ENCODE measurements at regions not wholly inside any gene's neighbourhood (a gene's known extent, or its start where the extent isn't known, plus 50 kb on each side); places are given as distances from the start of the nearest gene placed in this dataset.

DNA sequence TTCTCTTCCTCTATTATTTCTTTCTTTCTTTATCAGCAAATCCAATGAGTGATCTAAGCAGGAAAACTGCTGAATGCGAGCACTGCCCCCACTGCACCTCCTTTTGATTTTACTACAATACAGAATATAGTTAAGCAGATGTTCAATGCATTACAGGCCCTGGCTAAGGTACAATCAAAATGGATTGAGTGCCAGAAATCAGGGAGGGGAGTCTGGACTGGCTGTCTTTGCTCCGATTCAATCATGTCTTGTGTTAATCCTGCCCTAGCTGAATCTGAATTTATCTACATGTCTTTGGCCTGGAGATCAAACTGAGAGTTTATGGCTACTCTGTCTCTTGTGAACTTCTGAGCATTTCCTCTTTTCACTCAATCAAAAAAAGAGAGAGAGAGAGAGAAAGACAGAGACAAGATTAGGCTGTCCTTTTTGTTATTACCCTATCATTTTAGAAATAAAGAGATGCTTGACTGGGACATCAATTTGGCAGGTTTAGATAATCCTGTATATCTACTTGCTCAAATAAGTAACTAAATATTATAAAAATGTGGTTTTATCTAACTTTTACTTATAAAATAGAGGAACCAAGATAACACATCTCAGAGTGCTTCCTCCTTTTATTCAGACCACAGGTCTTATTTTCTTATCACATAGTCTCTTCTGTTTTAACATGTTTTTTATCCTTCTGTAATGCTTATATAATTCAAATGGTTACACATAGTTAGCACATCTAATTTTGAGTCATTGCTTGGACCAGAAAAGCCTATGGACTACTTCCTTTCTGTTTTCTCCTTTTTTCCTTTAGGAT lies 656.2 kb downstream of the KCNJ2 start:
- Histone ChIP-seq H3K4me1 (ENCODE audit: control insufficient read depth, insufficient read depth, low read length) (no peaks in the 10 kb centered on the region), H2AK5ac (ENCODE audit: low read depth, low read length) (no peak overlapping the region), H3K36me3 (ENCODE audit: control insufficient read depth, insufficient read depth, low read length) (no peaks in the 10 kb centered on the region), H3K27ac (ENCODE audit: insufficient read depth, low read length) (no peak overlapping the region), H3K14ac (replicated peaks; ENCODE audit: low read depth, low read length) (no peak overlapping the region), H3K56ac (ENCODE audit: extremely low read depth, insufficient read depth, low read length) (no peak overlapping the region), H2BK120ac (ENCODE audit: low read depth, low read length) (no peak overlapping the region), H4K91ac (ENCODE audit: insufficient read depth, low read depth, low read length) (no peak overlapping the region), H3K9ac (ENCODE audit: low read depth, low read length) (no peak overlapping the region), H2BK20ac (ENCODE audit: low read depth, low read length) (no peak overlapping the region), H3K79me1 (ENCODE audit: low read depth in 1 of 2, low read length in 2 of 2) (no peaks in the 10 kb centered on the region), H3K4me3 (ENCODE audit: insufficient read depth, low read depth, low read length) (no peak overlapping the region), H2AK9ac (replicated peaks; ENCODE audit: low read depth, low read length, poor library complexity) (no peak overlapping the region), H3K27me3 (ENCODE audit: control insufficient read depth, insufficient read depth, low read length) (no peaks in the 10 kb centered on the region), H2BK15ac (ENCODE audit: low read depth, low read length) (no peak overlapping the region), H2BK5ac (ENCODE audit: low read depth, low read length, poor library complexity, severe bottlenecking) (no peak overlapping the region), H3K9me3 (ENCODE audit: control insufficient read depth, insufficient read depth, low read length) (no peaks in the 10 kb centered on the region), H4K8ac (ENCODE audit: low read depth in 2 of 2, low read length in 2 of 2) (no peak overlapping the region), H4K5ac (ENCODE audit: low read depth, low read length) (no peak overlapping the region), H4K20me1 (ENCODE audit: insufficient read depth, low read length) (no peaks in the 10 kb centered on the region), H3K4me2 (ENCODE audit: low read depth, low read length) (no peak overlapping the region), H3K23ac (ENCODE audit: low read depth, low read length) (no peak overlapping the region), H3K18ac (ENCODE audit: low read depth, low read length) (peak overlapping the region; percentile 44; the same call in 1 of the 2 replicates), H3K4ac (ENCODE audit: low read depth, low read length) (no peak overlapping the region), H3K9me1 (ENCODE audit: insufficient read depth, low read length) (no peaks in the 10 kb centered on the region), H2AFZ (replicated peaks; ENCODE audit: low read length, poor library complexity) (no peak overlapping the region)
- intact Hi-C loops (cut with micrococcal nuclease) = no loop called here
- TF ChIP-seq RCOR1 (IDR thresholded peaks at IDR 0.05; ENCODE audit: insufficient replicate concordance, low read length) (no peak), MAZ (IDR thresholded peaks at IDR 0.05; ENCODE audit: borderline replicate concordance, low read depth, low read length) (no peak)
- TF ChIP-seq, protein P1, sequence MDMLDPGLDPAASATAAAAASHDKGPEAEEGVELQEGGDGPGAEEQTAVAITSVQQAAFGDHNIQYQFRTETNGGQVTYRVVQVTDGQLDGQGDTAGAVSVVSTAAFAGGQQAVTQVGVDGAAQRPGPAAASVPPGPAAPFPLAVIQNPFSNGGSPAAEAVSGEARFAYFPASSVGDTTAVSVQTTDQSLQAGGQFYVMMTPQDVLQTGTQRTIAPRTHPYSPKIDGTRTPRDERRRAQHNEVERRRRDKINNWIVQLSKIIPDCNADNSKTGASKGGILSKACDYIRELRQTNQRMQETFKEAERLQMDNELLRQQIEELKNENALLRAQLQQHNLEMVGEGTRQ (IDR thresholded peaks at IDR 0.05; ENCODE audit: low read depth, low read length) = no peak
- DNase-seq = no peak
- in situ Hi-C loops (cut with MboI; ENCODE audit: low sequenced_read_pairs) = no loop called here
- dilution Hi-C loops (cut with HindIII; ENCODE audit: low sequenced_read_pairs, unreplicated experiment) = no loop called here
- no CpG with 5 or more reads among the region's 2 CpGs for WGBS, 2 experiments (ENCODE audit: extremely low coverage in 2 of 2, insufficient read length in 1 of 2)
- no peak for ATAC-seq (ENCODE audit: low read depth)
- no TSS peak for BruUV-seq (replicated peaks)
- POLR2A ChIA-PET (ENCODE audit: unreplicated experiment) = no interaction called here
- CTCF ChIA-PET = no interaction called here

Measured in IMR-90 (cell line).